HL-60 (cell line): ENCODE measurements at regions not wholly inside any gene's neighbourhood (a gene's known extent, or its start where the extent isn't known, plus 50 kb on each side); places are given as distances from the start of the nearest gene placed in this dataset.

ENCODE experiments used
- CTCF ChIP-seq: IDR thresholded peaks from one replicate; pipeline ENCODE4 v1.5.1; 2011; ENCODE audit warnings: low read length, control low read depth, inconsistent platforms; ENCODE audit not compliant: insufficient read depth
- POLR2AphosphoS5 ChIP-seq: IDR thresholded peaks from 2 replicates; pipeline ENCODE4 v1.6.1; 2012; ENCODE audit warnings: low read depth
- TF ChIP-seq, protein P1 (sequence below): IDR thresholded peaks from 2 replicates; pipeline ENCODE4 v1.6.1; 2012; ENCODE audit warnings: low read depth; ENCODE audit not compliant: insufficient replicate concordance

- TF ChIP-seq CTCF (no peak), POLR2AphosphoS5 (no peak)
- TF ChIP-seq, protein P1, sequence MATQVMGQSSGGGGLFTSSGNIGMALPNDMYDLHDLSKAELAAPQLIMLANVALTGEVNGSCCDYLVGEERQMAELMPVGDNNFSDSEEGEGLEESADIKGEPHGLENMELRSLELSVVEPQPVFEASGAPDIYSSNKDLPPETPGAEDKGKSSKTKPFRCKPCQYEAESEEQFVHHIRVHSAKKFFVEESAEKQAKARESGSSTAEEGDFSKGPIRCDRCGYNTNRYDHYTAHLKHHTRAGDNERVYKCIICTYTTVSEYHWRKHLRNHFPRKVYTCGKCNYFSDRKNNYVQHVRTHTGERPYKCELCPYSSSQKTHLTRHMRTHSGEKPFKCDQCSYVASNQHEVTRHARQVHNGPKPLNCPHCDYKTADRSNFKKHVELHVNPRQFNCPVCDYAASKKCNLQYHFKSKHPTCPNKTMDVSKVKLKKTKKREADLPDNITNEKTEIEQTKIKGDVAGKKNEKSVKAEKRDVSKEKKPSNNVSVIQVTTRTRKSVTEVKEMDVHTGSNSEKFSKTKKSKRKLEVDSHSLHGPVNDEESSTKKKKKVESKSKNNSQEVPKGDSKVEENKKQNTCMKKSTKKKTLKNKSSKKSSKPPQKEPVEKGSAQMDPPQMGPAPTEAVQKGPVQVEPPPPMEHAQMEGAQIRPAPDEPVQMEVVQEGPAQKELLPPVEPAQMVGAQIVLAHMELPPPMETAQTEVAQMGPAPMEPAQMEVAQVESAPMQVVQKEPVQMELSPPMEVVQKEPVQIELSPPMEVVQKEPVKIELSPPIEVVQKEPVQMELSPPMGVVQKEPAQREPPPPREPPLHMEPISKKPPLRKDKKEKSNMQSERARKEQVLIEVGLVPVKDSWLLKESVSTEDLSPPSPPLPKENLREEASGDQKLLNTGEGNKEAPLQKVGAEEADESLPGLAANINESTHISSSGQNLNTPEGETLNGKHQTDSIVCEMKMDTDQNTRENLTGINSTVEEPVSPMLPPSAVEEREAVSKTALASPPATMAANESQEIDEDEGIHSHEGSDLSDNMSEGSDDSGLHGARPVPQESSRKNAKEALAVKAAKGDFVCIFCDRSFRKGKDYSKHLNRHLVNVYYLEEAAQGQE: no peak
Observed at GRCh38 chr3:99111235-99111634, 209.7 kb upstream of the DCBLD2 start.
